Keratinocyte (primary cell): ENCODE measurements at regions not wholly inside any gene's neighbourhood (a gene's known extent, or its start where the extent isn't known, plus 50 kb on each side); places are given as distances from the start of the nearest gene placed in this dataset.

ENCODE experiments used
- DNase-seq: peaks from one replicate; pipeline ENCODE4 v3.0.0-alpha.2; 2011; ENCODE audit warnings: low read depth, missing footprints, low spot score
- FAIRE-seq: peaks from 2 replicates; lab custom pipeline; 2011; peaks lifted over from hg19 to GRCh38; lab: Jason Lieb, UNC
- H2AFZ ChIP-seq: 2 replicates; pipeline ENCODE4 v1.6.0; 2012; ENCODE audit warnings: low read length, control low read depth, inconsistent platforms; ENCODE audit not compliant: control insufficient read depth
- H3K27ac ChIP-seq: 2 replicates; pipeline ENCODE4 v1.5.1; 2011; ENCODE audit warnings: low read length; ENCODE audit not compliant: control insufficient read depth, insufficient read depth
- H3K27me3 ChIP-seq: 3 replicates; pipeline ENCODE4 v1.6.0; 2011; ENCODE audit warnings: low read length; ENCODE audit not compliant: control insufficient read depth, insufficient read depth; ENCODE audit errors: extremely low read depth
- H3K36me3 ChIP-seq, 2 experiments: 2 replicates in 1 of 2; 3 replicates in 1 of 2; pipeline ENCODE4 v1.5.1; 2011; ENCODE audit warnings: low read length in 2 of 2, mild to moderate bottlenecking in 1 of 2; ENCODE audit not compliant: control insufficient read depth in 2 of 2, insufficient read depth in 2 of 2; ENCODE audit errors: extremely low read depth in 1 of 2
- H3K4me1 ChIP-seq: 3 replicates; pipeline ENCODE4 v1.5.1; 2011; ENCODE audit warnings: low read length; ENCODE audit not compliant: control insufficient read depth, insufficient read depth; ENCODE audit errors: extremely low read depth
- H3K4me2 ChIP-seq: 3 replicates; pipeline ENCODE4 v1.6.0; 2011; ENCODE audit warnings: low read depth, low read length; ENCODE audit not compliant: control insufficient read depth, insufficient read depth; ENCODE audit errors: extremely low read depth
- H3K4me3 ChIP-seq, 3 experiments: fragments of 200-600 bp in 1 of 3; sonication (generic) in 1 of 3; 2 replicates in 2 of 3; 3 replicates in 1 of 3; pipeline ENCODE4 v1.5.1; 2011 to 2016; ENCODE audit warnings: low read length in 3 of 3, mild to moderate bottlenecking in 3 of 3, control low read depth in 2 of 3, inconsistent platforms in 1 of 3, low read depth in 1 of 3, mixed read lengths in 1 of 3, mixed run types in 1 of 3, moderate library complexity in 1 of 3; ENCODE audit not compliant: control insufficient read depth in 2 of 3, insufficient read depth in 2 of 3; ENCODE audit errors: extremely low read depth in 1 of 3
- H3K79me2 ChIP-seq: 2 replicates; pipeline ENCODE4 v1.6.0; 2012; ENCODE audit warnings: low read length; ENCODE audit not compliant: control insufficient read depth, insufficient read depth
- H3K9ac ChIP-seq: 3 replicates; pipeline ENCODE4 v1.6.0; 2011; ENCODE audit warnings: low read length; ENCODE audit not compliant: control insufficient read depth, insufficient read depth; ENCODE audit errors: extremely low read depth
- H3K9me1 ChIP-seq: 3 replicates; pipeline ENCODE4 v1.6.0; 2011; ENCODE audit warnings: low read length; ENCODE audit not compliant: control insufficient read depth, insufficient read depth; ENCODE audit errors: extremely low read depth
- H3K9me3 ChIP-seq: 2 replicates; pipeline ENCODE4 v1.5.1; 2012; ENCODE audit warnings: low read depth, low read length; ENCODE audit not compliant: control insufficient read depth
- H4K20me1 ChIP-seq: 3 replicates; pipeline ENCODE4 v1.6.0; 2011; ENCODE audit warnings: low read length; ENCODE audit not compliant: control insufficient read depth, insufficient read depth; ENCODE audit errors: extremely low read depth
- EZH2 ChIP-seq: IDR thresholded peaks from one replicate; pipeline ENCODE4 v1.6.1; 2012; ENCODE audit warnings: inconsistent platforms, mild to moderate bottlenecking, low read length, moderate library complexity
- dilution Hi-C: fragments of 300-500 bp; cut with MboI; formaldehyde crosslinking; loops from one replicate; pipeline ENCODE4 v1.7.0; 2020; ENCODE audit warnings: low sequenced_read_pairs; ENCODE audit not compliant: extremely low pct_ligation_motif_present
- TF ChIP-seq, protein P1 (sequence below), 3 experiments: IDR thresholded peaks in 1 of 3; conservative IDR thresholded peaks in 1 of 3; optimal IDR thresholded peaks in 1 of 3; 2 replicates in 2 of 3; 3 replicates in 1 of 3; pipeline versions ENCODE3 to v1.5.1; 2011; ENCODE audit warnings: low read length in 3 of 3, mild to moderate bottlenecking in 3 of 3, moderate library complexity in 2 of 3, control low read depth in 1 of 3, inconsistent platforms in 1 of 3; ENCODE audit not compliant: insufficient read depth in 2 of 3; ENCODE audit errors: extremely low read depth in 1 of 3

DNA sequence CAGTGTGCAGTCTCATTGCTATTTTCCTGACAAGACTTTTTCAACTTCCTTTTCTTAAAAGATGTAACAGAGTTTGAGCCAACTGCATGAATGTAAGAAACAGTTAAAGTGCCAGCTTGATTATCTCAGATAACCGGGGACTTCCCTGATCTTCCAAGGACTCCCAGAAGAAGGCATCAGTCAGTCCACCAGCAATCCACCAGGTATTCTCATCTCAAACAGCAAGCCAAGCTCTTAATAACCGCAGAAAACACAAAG, 350.1 kb downstream of the LIG4 start:
- FAIRE-seq (no peak), DNase-seq (no peak)
- Histone ChIP-seq H3K36me3 (no peaks in the 10 kb centered on the region), H3K9me3 (no peaks in the 10 kb centered on the region), H3K79me2 (no peaks in the 10 kb centered on the region), H3K9me1 (no peaks in the 10 kb centered on the region), H3K27me3 (peaks cover 38% of the 10 kb centered on the region), H3K4me1 (no peaks in the 10 kb centered on the region), H4K20me1 (no peaks in the 10 kb centered on the region), H2AFZ (no peak overlapping the region), H3K27ac (no peak overlapping the region), H3K4me2 (no peak overlapping the region), H3K9ac (no peak overlapping the region), H3K4me3 (no peak overlapping the region)
- no peak for TF ChIP-seq EZH2
- TF ChIP-seq, protein P1, sequence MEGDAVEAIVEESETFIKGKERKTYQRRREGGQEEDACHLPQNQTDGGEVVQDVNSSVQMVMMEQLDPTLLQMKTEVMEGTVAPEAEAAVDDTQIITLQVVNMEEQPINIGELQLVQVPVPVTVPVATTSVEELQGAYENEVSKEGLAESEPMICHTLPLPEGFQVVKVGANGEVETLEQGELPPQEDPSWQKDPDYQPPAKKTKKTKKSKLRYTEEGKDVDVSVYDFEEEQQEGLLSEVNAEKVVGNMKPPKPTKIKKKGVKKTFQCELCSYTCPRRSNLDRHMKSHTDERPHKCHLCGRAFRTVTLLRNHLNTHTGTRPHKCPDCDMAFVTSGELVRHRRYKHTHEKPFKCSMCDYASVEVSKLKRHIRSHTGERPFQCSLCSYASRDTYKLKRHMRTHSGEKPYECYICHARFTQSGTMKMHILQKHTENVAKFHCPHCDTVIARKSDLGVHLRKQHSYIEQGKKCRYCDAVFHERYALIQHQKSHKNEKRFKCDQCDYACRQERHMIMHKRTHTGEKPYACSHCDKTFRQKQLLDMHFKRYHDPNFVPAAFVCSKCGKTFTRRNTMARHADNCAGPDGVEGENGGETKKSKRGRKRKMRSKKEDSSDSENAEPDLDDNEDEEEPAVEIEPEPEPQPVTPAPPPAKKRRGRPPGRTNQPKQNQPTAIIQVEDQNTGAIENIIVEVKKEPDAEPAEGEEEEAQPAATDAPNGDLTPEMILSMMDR (optimal IDR thresholded peaks at IDR 0.05 in 1 of 3, IDR thresholded peaks at IDR 0.05 in 1 of 3, conservative IDR thresholded peaks at IDR 0.05 in 1 of 3; ENCODE audit: extremely low read depth in 1 of 3, insufficient read depth in 2 of 3, low read length in 3 of 3): no peak
- dilution Hi-C loops: no loop called here

- peaks cover 38% of the 10 kb centered on the region for H3K27me3 ChIP-seq
- H3K27ac ChIP-seq: no peak overlapping the region
- H3K4me1 ChIP-seq: no peaks in the 10 kb centered on the region
- no peak overlapping the region for H3K9ac ChIP-seq
- no peak overlapping the region for H2AFZ ChIP-seq
- DNase-seq: no peak
- H3K36me3 ChIP-seq: no peaks in the 10 kb centered on the region
- dilution Hi-C loops: no loop called here
- no peak overlapping the region for H3K4me3 ChIP-seq
- no peaks in the 10 kb centered on the region for H4K20me1 ChIP-seq
- H3K79me2 ChIP-seq: no peaks in the 10 kb centered on the region
- H3K4me2 ChIP-seq: no peak overlapping the region
- H3K9me1 ChIP-seq: no peaks in the 10 kb centered on the region
- H3K9me3 ChIP-seq: no peaks in the 10 kb centered on the region
- TF ChIP-seq, protein P1 (optimal IDR thresholded peaks at IDR 0.05 in 1 of 3, IDR thresholded peaks at IDR 0.05 in 1 of 3, conservative IDR thresholded peaks at IDR 0.05 in 1 of 3; ENCODE audit: extremely low read depth in 1 of 3, insufficient read depth in 2 of 3, low read length in 3 of 3): no peak
- TF ChIP-seq EZH2: no peak
- no peak for FAIRE-seq
These were observed 350.6 kb downstream of the LIG4 start for GRCh38 chr13:107864543-107865317.
